Neuronal stem cell (in vitro differentiated cells): ENCODE measurements at regions not wholly inside any gene's neighbourhood (a gene's known extent, or its start where the extent isn't known, plus 50 kb on each side); places are given as distances from the start of the nearest gene placed in this dataset.

ENCODE experiments used
- DNase-seq: peaks from one replicate; pipeline ENCODE4 v3.0.0-alpha.2; 2013; ENCODE audit warnings: low spot score
- H2AFZ ChIP-seq: one replicate; pipeline ENCODE4 v1.6.1; 2013; ENCODE audit warnings: mild to moderate bottlenecking, low read length, inconsistent platforms
- H2AK5ac ChIP-seq: 2 replicates; pipeline ENCODE4 v1.6.1; 2013; ENCODE audit warnings: low read depth, mild to moderate bottlenecking, inconsistent platforms, low read length, moderate library complexity, mixed read lengths
- H2BK120ac ChIP-seq: 2 replicates; pipeline ENCODE4 v1.6.1; 2013; ENCODE audit warnings: low read depth, mild to moderate bottlenecking, inconsistent platforms, low read length, moderate library complexity, mixed read lengths
- H2BK12ac ChIP-seq: one replicate; pipeline ENCODE4 v1.6.1; 2013; ENCODE audit warnings: low read length, inconsistent platforms
- H2BK15ac ChIP-seq: 2 replicates; pipeline ENCODE4 v1.6.1; 2013; ENCODE audit warnings: mild to moderate bottlenecking, low read length, inconsistent platforms, mixed read lengths
- H2BK5ac ChIP-seq: one replicate; pipeline ENCODE4 v1.6.1; 2013; ENCODE audit warnings: inconsistent platforms, mild to moderate bottlenecking, low read length, moderate library complexity
- H3K14ac ChIP-seq: one replicate; pipeline ENCODE4 v1.6.1; 2013; ENCODE audit warnings: low read length, inconsistent platforms
- H3K18ac ChIP-seq: 2 replicates; pipeline ENCODE4 v1.6.1; 2013; ENCODE audit warnings: low read length, inconsistent platforms
- H3K23ac ChIP-seq: 2 replicates; pipeline ENCODE4 v1.6.1; 2013; ENCODE audit warnings: low read depth, mild to moderate bottlenecking, mixed read lengths, low read length, inconsistent platforms; ENCODE audit not compliant: poor library complexity
- H3K27ac ChIP-seq: replicated peaks from 3 replicates; pipeline ENCODE4 v1.5.1; 2013; ENCODE audit warnings: low read length, inconsistent platforms
- H3K27me3 ChIP-seq, 3 experiments: 2 replicates each; pipeline ENCODE4 v1.6.1; 2013; ENCODE audit warnings: low read length in 3 of 3, mild to moderate bottlenecking in 2 of 3, inconsistent platforms in 1 of 3, low read depth in 1 of 3, mixed read lengths in 1 of 3, moderate library complexity in 1 of 3; ENCODE audit not compliant: control insufficient read depth in 3 of 3, insufficient read depth in 3 of 3
- H3K36me3 ChIP-seq, 2 donors: replicated peaks in 1 of 2; 2 replicates each; pipeline ENCODE4 v1.6.1; 2013; ENCODE audit warnings: low read length in 2 of 2; ENCODE audit not compliant: control insufficient read depth in 2 of 2, insufficient read depth in 2 of 2
- H3K4ac ChIP-seq: 2 replicates; pipeline ENCODE4 v1.6.1; 2013; ENCODE audit warnings: inconsistent platforms, mild to moderate bottlenecking, low read length, moderate library complexity
- H3K4me1 ChIP-seq, 2 donors: 1 replicate in 1 of 2; 2 replicates in 1 of 2; pipeline ENCODE4 v1.6.1; 2013; ENCODE audit warnings: low read length in 2 of 2, low read depth in 1 of 2; ENCODE audit not compliant: control insufficient read depth in 2 of 2, insufficient read depth in 1 of 2
- H3K4me2 ChIP-seq: one replicate; pipeline ENCODE4 v1.6.1; 2013; ENCODE audit warnings: mild to moderate bottlenecking, low read length, inconsistent platforms; ENCODE audit not compliant: insufficient read depth, poor library complexity, severe bottlenecking
- H3K4me3 ChIP-seq, 2 donors: 2 replicates each; pipeline ENCODE4 v1.5.1; 2013; ENCODE audit warnings: low read length in 2 of 2, mild to moderate bottlenecking in 2 of 2, inconsistent platforms in 1 of 2, moderate library complexity in 1 of 2
- H3K79me1 ChIP-seq: one replicate; pipeline ENCODE4 v1.6.1; 2013; ENCODE audit warnings: low read depth, mild to moderate bottlenecking, inconsistent platforms, low read length, moderate library complexity
- H3K9ac ChIP-seq: one replicate; pipeline ENCODE4 v1.6.1; 2013; ENCODE audit warnings: mild to moderate bottlenecking, low read depth, low read length, inconsistent platforms; ENCODE audit not compliant: poor library complexity
- H3K9me3 ChIP-seq, 2 donors: replicated peaks in 1 of 2; 2 replicates each; pipeline versions ENCODE3 to v1.6.1; 2013; ENCODE audit warnings: low read length in 2 of 2, mild to moderate bottlenecking in 2 of 2, inconsistent platforms in 1 of 2, low read depth in 1 of 2, mixed read lengths in 1 of 2, moderate library complexity in 1 of 2; ENCODE audit not compliant: control insufficient read depth in 2 of 2, insufficient read depth in 1 of 2
- H4K8ac ChIP-seq: one replicate; pipeline ENCODE4 v1.6.1; 2013; ENCODE audit warnings: low read depth, mild to moderate bottlenecking, inconsistent platforms, low read length, moderate library complexity
- H4K91ac ChIP-seq: one replicate; pipeline ENCODE4 v1.6.1; 2013; ENCODE audit warnings: low read length, low read depth, mild to moderate bottlenecking, inconsistent platforms; ENCODE audit not compliant: poor library complexity
- WGBS, 2 donors: extraction: QIAGEN DNeasy Blood & Tissue Kit; methylation state at CpG; one replicate each; pipeline ENCODE4 v1.1.7; 2013; ENCODE audit warnings: missing lambda C conversion rate in 2 of 2, mixed read lengths in 1 of 2; ENCODE audit not compliant: insufficient read length in 2 of 2, insufficient replicate concordance in 1 of 2; ENCODE audit errors: extremely low coverage in 2 of 2; 5-methylcytosine and 5-hydroxymethylcytosine counted together

GRCh38 chr11:86869966-86870570 is 69.7 kb downstream of the PRSS23 start:
- Histone ChIP-seq H3K23ac (no peak overlapping the region), H2AK5ac (no peak overlapping the region), H3K4ac (no peak overlapping the region), H3K36me3 (peaks cover 2 to 35% of the 10 kb centered on the region in 2 donors), H2BK5ac (no peak overlapping the region), H2AFZ (no peak overlapping the region), H3K79me1 (no peaks in the 10 kb centered on the region), H3K9ac (no peak overlapping the region), H3K14ac (no peak overlapping the region), H4K91ac (no peak overlapping the region), H2BK12ac (no peak overlapping the region), H3K18ac (no peak overlapping the region), H3K4me1 (peaks cover 0 to 4% of the 10 kb centered on the region in 2 donors), H4K8ac (no peak overlapping the region), H3K4me3 (no peak overlapping the region), H2BK15ac (no peak overlapping the region), H2BK120ac (no peak overlapping the region), H3K4me2 (no peak overlapping the region), H3K9me3 (no peaks in the 10 kb centered on the region), H3K27me3 (no peaks in the 10 kb centered on the region), H3K27ac (no peak overlapping the region)
- peak; percentile 51 for DNase-seq
- no CpG with 5 or more reads among the region's 6 CpGs for WGBS, 2 donors

- Histone ChIP-seq H3K4me1 (peaks cover 0 to 8% of the 10 kb centered on the region in 2 donors), H3K23ac (no peak overlapping the region), H3K18ac (no peak overlapping the region), H4K8ac (no peak overlapping the region), H3K4me3 (no peak overlapping the region), H3K27ac (no peak overlapping the region), H2AK5ac (no peak overlapping the region), H3K9ac (no peak overlapping the region), H4K91ac (no peak overlapping the region), H2BK12ac (no peak overlapping the region), H3K79me1 (no peaks in the 10 kb centered on the region), H2AFZ (no peak overlapping the region), H3K27me3 (no peaks in the 10 kb centered on the region), H3K9me3 (no peaks in the 10 kb centered on the region), H3K14ac (no peak overlapping the region), H3K4me2 (no peak overlapping the region), H2BK5ac (no peak overlapping the region), H3K36me3 (peaks cover 0 to 18% of the 10 kb centered on the region in 2 donors), H2BK15ac (no peak overlapping the region), H3K4ac (no peak overlapping the region), H2BK120ac (no peak overlapping the region)
- no CpG with 5 or more reads among the region's 2 CpGs for WGBS, 2 donors
- DNase-seq = no peak
Observed at GRCh38 chr11:86873573-86874083, 73.3 kb downstream of the PRSS23 start.

- no peak overlapping the region for H2BK15ac ChIP-seq
- H3K27ac ChIP-seq = no peak overlapping the region
- no peak overlapping the region for H2AK5ac ChIP-seq
- H3K79me1 ChIP-seq = no peaks in the 10 kb centered on the region
- no peak for DNase-seq
- WGBS, 2 donors = no CpG with 5 or more reads among the region's 6 CpGs
- H4K91ac ChIP-seq = no peak overlapping the region
- H4K8ac ChIP-seq = no peak overlapping the region
- peaks cover 0 to 7% of the 10 kb centered on the region in 2 donors for H3K4me1 ChIP-seq
- no peaks in the 10 kb centered on the region for H3K27me3 ChIP-seq
- H3K14ac ChIP-seq = no peak overlapping the region
- H2AFZ ChIP-seq = no peak overlapping the region
- no peak overlapping the region for H3K18ac ChIP-seq
- H3K36me3 ChIP-seq = peaks cover 0 to 13% of the 10 kb centered on the region in 2 donors
- no peak overlapping the region for H3K4me2 ChIP-seq
- no peak overlapping the region for H3K23ac ChIP-seq
- H3K9me3 ChIP-seq = no peaks in the 10 kb centered on the region
- H3K4ac ChIP-seq = no peak overlapping the region
- no peak overlapping the region for H3K4me3 ChIP-seq
- no peak overlapping the region for H2BK120ac ChIP-seq
- no peak overlapping the region for H2BK5ac ChIP-seq
- H3K9ac ChIP-seq = no peak overlapping the region
- no peak overlapping the region for H2BK12ac ChIP-seq
Observed at GRCh38 chr11:86874304-86875056, 74.1 kb downstream of the PRSS23 start.

- H2BK15ac ChIP-seq = no peak overlapping the region
- no peaks in the 10 kb centered on the region for H3K27me3 ChIP-seq
- no peak overlapping the region for H4K91ac ChIP-seq
- no peak overlapping the region for H3K23ac ChIP-seq
- no peaks in the 10 kb centered on the region for H3K9me3 ChIP-seq
- H3K4me3 ChIP-seq = no peak overlapping the region
- no peak overlapping the region for H2BK5ac ChIP-seq
- no peak overlapping the region for H3K4ac ChIP-seq
- H3K36me3 ChIP-seq = peaks cover 0 to 9% of the 10 kb centered on the region in 2 donors
- no peak overlapping the region for H3K9ac ChIP-seq
- H2AFZ ChIP-seq = no peak overlapping the region
- H2BK120ac ChIP-seq = no peak overlapping the region
- no peak for DNase-seq
- no peak overlapping the region for H3K14ac ChIP-seq
- no peaks in the 10 kb centered on the region for H3K79me1 ChIP-seq
- H3K27ac ChIP-seq = no peak overlapping the region
- no peak overlapping the region for H2BK12ac ChIP-seq
- WGBS, 2 donors = no CpG with 5 or more reads among the region's 3 CpGs
- no peak overlapping the region for H3K4me2 ChIP-seq
- peaks cover 0 to 4% of the 10 kb centered on the region in 2 donors for H3K4me1 ChIP-seq
- no peak overlapping the region for H2AK5ac ChIP-seq
- no peak overlapping the region for H4K8ac ChIP-seq
- no peak overlapping the region for H3K18ac ChIP-seq
Observed at GRCh38 chr11:86876716-86877234, 76.4 kb downstream of the PRSS23 start.
